Kidney (tissue), 13 donors: ENCODE measurements at regions not wholly inside any gene's neighbourhood (a gene's known extent, or its start where the extent isn't known, plus 50 kb on each side); places are given as distances from the start of the nearest gene placed in this dataset.

Experiments used
- DNase-seq, 5 donors: peaks; one replicate each; pipeline ENCODE4 v3.0.0-alpha.2; 2013 to 2020
- FAIRE-seq: peaks from 2 replicates; lab custom pipeline; 2012; peaks lifted over from hg19 to GRCh38; lab: Jason Lieb, UNC
- H3K27ac ChIP-seq, 2 donors: one replicate each; pipeline ENCODE4 v1.7.0; 2013; ENCODE audit warnings: low read depth in 2 of 2, low read length in 2 of 2, inconsistent platforms in 1 of 2
- H3K27me3 ChIP-seq: one replicate; pipeline ENCODE4 v1.7.1; 2013; ENCODE audit warnings: low read length, inconsistent platforms; ENCODE audit not compliant: control insufficient read depth, insufficient read depth
- H3K36me3 ChIP-seq, 3 donors: one replicate each; pipeline versions ENCODE4 v1.7.0 to v1.7.1; 2013; ENCODE audit warnings: low read length in 3 of 3, control low read depth in 1 of 3, inconsistent platforms in 1 of 3; ENCODE audit not compliant: insufficient read depth in 3 of 3, control insufficient read depth in 2 of 3
- H3K4me1 ChIP-seq, 3 donors: one replicate each; pipeline versions ENCODE4 v1.7.0 to v1.7.1; 2013; ENCODE audit warnings: low read length in 3 of 3, inconsistent platforms in 1 of 3, low read depth in 1 of 3; ENCODE audit not compliant: control insufficient read depth in 2 of 3, insufficient read depth in 2 of 3
- H3K4me3 ChIP-seq, 3 donors: one replicate each; pipeline versions ENCODE4 v1.7.0 to v1.8.1; 2013; ENCODE audit warnings: low read length in 3 of 3, control low read depth in 1 of 3, inconsistent platforms in 1 of 3
- H3K9ac ChIP-seq, 3 donors: one replicate each; pipeline versions ENCODE4 v1.7.0 to v1.7.1; 2013; ENCODE audit warnings: low read length in 3 of 3, control low read depth in 1 of 3, inconsistent platforms in 1 of 3
- H3K9me3 ChIP-seq, 3 donors: one replicate each; pipeline versions ENCODE4 v1.7.0 to v1.7.1; 2013; ENCODE audit warnings: low read length in 3 of 3, control low read depth in 1 of 3, inconsistent platforms in 1 of 3; ENCODE audit not compliant: control insufficient read depth in 2 of 3, insufficient read depth in 1 of 3
- intact Hi-C: fragments of 100-400 bp; cut with DNase I; formaldehyde crosslinking; loops from one replicate; pipeline ENCODE4 v1.11.1; 2022
- TF ChIP-seq, protein P1 (sequence below): IDR thresholded peaks from 3 replicates; pipeline ENCODE4 v1.5.1; 2012; ENCODE audit warnings: mild to moderate bottlenecking, moderate library complexity, borderline replicate concordance; ENCODE audit not compliant: insufficient read depth; ENCODE audit errors: extremely low read depth
- donor health status: control.
- donor health status: control.
- donor health status: control.
- donor health status: control.
- donor health status: control.
- donor health status: DM: yes; HTN: yes; CAD: no.
- donor health status: Normal renal cell carcinoma (clear cell type).

DNA sequence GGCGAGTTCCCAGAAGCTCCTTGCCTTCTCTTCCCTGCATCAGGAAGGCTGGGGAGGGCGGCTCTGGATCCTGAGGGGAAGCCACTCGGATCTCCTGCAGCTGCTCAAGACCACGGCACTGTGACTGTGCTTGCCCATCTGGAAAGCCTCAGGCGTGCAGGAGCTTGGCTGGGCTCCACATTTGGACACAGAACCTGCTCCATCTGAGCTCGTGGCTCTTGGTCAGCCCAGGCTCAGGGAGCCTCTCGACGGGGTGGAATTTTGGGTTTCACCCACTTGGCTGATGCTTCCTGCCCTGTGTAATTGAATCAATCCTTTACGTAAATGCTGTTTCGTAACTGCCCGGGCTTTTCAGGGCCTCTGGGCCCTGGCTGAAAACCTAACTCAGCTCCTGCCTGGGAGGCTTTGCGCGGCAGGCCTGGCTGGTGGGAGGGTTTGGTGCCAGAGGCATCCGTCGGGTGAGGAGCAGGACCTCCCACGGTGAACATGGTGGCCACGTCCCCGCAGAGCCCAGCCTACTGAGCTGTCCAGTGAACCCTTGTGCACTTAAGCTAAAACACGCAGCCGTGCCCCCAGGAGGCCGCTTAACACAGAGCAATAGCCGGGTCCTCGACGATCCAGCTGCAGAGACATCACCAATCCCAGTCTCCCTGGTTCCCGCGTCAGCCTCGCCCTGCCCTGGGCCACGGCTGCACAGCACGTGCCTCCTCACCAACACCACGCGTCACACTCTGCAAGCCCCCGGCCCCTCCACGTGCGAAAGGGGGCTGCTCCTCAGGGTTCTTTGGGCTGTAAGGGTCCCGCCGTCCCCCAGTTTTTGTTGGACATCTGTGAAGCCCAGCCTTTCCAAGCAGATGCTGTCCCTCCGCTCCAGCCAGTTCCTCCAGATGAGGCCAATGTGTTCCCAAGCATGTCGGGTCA, 241.0 kb downstream of the DLL1 start:
- FAIRE-seq = no peak
- Histone ChIP-seq H3K36me3 (no peaks in the 10 kb centered on the region), H3K27me3 (no peaks in the 10 kb centered on the region), H3K9ac (no peak overlapping the region), H3K9me3 (no peaks in the 10 kb centered on the region), H3K4me3 (no peak overlapping the region), H3K4me1 (no peaks in the 10 kb centered on the region), H3K27ac (peak overlapping the region; percentile 37 to 76)
- peak in 4 of 5 donors; percentile 58 to 90 (median 82) for DNase-seq
- TF ChIP-seq, protein P1, sequence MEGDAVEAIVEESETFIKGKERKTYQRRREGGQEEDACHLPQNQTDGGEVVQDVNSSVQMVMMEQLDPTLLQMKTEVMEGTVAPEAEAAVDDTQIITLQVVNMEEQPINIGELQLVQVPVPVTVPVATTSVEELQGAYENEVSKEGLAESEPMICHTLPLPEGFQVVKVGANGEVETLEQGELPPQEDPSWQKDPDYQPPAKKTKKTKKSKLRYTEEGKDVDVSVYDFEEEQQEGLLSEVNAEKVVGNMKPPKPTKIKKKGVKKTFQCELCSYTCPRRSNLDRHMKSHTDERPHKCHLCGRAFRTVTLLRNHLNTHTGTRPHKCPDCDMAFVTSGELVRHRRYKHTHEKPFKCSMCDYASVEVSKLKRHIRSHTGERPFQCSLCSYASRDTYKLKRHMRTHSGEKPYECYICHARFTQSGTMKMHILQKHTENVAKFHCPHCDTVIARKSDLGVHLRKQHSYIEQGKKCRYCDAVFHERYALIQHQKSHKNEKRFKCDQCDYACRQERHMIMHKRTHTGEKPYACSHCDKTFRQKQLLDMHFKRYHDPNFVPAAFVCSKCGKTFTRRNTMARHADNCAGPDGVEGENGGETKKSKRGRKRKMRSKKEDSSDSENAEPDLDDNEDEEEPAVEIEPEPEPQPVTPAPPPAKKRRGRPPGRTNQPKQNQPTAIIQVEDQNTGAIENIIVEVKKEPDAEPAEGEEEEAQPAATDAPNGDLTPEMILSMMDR = no peak
- intact Hi-C loops = no loop called here

DNA sequence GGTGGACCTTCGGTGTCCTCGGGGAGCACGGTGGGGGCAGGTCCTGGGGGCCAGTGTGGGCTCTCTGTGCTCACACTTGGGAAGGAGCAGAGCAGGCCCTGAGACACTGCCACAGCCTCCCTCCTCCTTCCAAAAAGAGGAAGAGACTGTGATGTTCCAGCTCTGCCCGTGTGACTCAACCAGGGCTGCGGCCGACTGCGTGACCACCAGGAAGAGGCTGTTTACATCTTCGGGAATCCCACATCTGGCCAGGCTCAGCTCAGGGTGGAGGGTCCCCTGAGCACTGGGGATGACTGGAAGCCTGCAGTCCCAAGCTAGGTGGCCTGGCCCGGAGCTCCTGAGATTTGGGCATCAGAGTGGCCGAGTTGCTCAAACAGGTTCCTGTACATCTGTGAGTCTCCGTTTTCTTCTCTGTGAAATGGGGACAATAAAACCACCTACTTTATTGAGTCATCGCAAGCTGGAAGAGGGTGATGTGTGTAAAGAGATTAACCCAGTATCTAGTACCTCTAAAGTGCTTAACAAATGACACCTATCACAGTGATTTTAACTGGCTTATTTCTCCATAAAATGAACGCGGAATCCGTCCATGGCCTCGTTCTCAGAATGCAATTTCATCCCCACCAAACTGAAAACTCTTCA, 242.1 kb downstream of the DLL1 start:
- Histone ChIP-seq H3K4me3 (no peak overlapping the region), H3K9ac (no peak overlapping the region), H3K27me3 (no peaks in the 10 kb centered on the region), H3K4me1 (no peaks in the 10 kb centered on the region), H3K27ac (no peak overlapping the region), H3K36me3 (no peaks in the 10 kb centered on the region), H3K9me3 (no peaks in the 10 kb centered on the region)
- DNase-seq (peak in 1 of 5 donors; percentile 75), FAIRE-seq (no peak)
- TF ChIP-seq, protein P1 = no peak
- intact Hi-C loops = no loop called here

GRCh38 chr6:170047823-170048222, 243.1 kb downstream of the DLL1 start:
- no peak overlapping the region for H3K4me3 ChIP-seq
- no peaks in the 10 kb centered on the region for H3K9me3 ChIP-seq
- DNase-seq (peak in 1 of 5 donors; percentile 39), FAIRE-seq (no peak)
- TF ChIP-seq, protein P1 = no peak
- no peaks in the 10 kb centered on the region for H3K4me1 ChIP-seq
- H3K36me3 ChIP-seq = no peaks in the 10 kb centered on the region
- H3K9ac ChIP-seq = no peak overlapping the region
- H3K27me3 ChIP-seq = no peaks in the 10 kb centered on the region
- intact Hi-C loops = no loop called here
- no peak overlapping the region for H3K27ac ChIP-seq
